ENCODE measurements at regions not wholly inside any gene's neighbourhood (a gene's known extent, or its start where the extent isn't known, plus 50 kb on each side); places are given as distances from the start of the nearest gene placed in this dataset.

DNA sequence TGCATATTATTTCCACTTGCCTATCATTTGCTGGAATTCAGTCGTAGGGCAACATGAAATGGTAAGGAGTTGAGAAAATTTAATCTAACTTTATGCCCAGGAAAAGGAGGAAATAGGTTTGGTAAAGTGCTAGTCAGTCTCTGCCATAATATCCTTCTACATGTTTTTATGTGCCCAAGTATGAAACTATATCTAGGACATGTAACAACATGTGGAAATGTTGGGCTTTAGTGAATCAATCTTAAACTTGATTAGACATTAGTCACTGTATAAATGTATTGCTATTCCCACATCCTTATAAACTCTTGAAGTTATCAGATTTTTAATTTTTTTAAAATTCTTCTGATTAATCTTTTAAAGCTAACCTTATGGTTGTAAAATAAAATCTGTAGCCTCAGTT, 204.7 kb upstream of the ZRANB2 start:
- no peaks in the 10 kb centered on the region for H4K20me1 ChIP-seq (ENCODE audit: insufficient read depth, low read depth, low read length)
- H3K79me2 ChIP-seq (ENCODE audit: low read length), result no peaks in the 10 kb centered on the region
- no peaks in the 10 kb centered on the region for H3K36me3 ChIP-seq (ENCODE audit: insufficient read depth, low read length)
- H3K9ac ChIP-seq (ENCODE audit: low read length), result no peak overlapping the region
- no peak overlapping the region for H3K27ac ChIP-seq (ENCODE audit: low read length)
- no peak overlapping the region for H3K4me3 ChIP-seq (ENCODE audit: low read length)
- no peaks in the 10 kb centered on the region for H3K27me3 ChIP-seq (ENCODE audit: low read length)
- peaks cover 14% of the 10 kb centered on the region for H3K9me3 ChIP-seq (ENCODE audit: low read length)
- H2AFZ ChIP-seq (ENCODE audit: low read length), result no peak overlapping the region
- H3K4me2 ChIP-seq (ENCODE audit: low read depth, low read length, poor library complexity, severe bottlenecking), result no peak overlapping the region
- H3K4me1 ChIP-seq (ENCODE audit: low read length), result no peaks in the 10 kb centered on the region
- no peaks in the 10 kb centered on the region for H3K9me2 ChIP-seq (replicated peaks; ENCODE audit: insufficient read depth, low read length)
- DNase-seq, result no peak

DNA sequence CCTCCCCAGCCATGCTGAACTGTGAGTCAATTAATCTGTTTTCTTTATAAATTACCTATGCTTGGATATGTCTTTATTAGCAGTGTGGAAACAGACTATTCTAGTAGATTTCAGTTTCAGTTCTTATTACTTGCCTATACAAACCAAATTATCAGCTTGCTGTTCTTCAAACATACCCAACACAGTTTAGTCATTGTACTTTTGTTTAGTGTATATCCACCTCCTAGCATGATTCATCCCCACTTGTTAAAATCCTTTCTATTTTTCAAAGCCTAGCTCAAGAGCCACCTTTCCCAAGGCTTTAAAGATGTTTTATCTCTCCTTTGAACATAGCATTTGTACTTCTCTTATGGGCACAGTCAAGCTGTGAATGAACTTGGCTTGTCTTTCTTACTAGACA, 195.6 kb upstream of the ZRANB2 start:
- Histone ChIP-seq H3K27me3 (ENCODE audit: low read length) (no peaks in the 10 kb centered on the region), H3K79me2 (ENCODE audit: low read length) (no peaks in the 10 kb centered on the region), H2AFZ (ENCODE audit: low read length) (no peak overlapping the region), H3K9me2 (replicated peaks; ENCODE audit: insufficient read depth, low read length) (no peaks in the 10 kb centered on the region), H3K27ac (ENCODE audit: low read length) (no peak overlapping the region), H3K9me3 (ENCODE audit: low read length) (no peaks in the 10 kb centered on the region; the same call in 1 of the 2 replicates), H3K4me1 (ENCODE audit: low read length) (no peaks in the 10 kb centered on the region), H3K36me3 (ENCODE audit: insufficient read depth, low read length) (no peaks in the 10 kb centered on the region), H3K4me2 (ENCODE audit: low read depth, low read length, poor library complexity, severe bottlenecking) (no peak overlapping the region), H3K4me3 (ENCODE audit: low read length) (no peak overlapping the region), H3K9ac (ENCODE audit: low read length) (no peak overlapping the region), H4K20me1 (ENCODE audit: insufficient read depth, low read depth, low read length) (no peaks in the 10 kb centered on the region)
- DNase-seq, result no peak

DNA sequence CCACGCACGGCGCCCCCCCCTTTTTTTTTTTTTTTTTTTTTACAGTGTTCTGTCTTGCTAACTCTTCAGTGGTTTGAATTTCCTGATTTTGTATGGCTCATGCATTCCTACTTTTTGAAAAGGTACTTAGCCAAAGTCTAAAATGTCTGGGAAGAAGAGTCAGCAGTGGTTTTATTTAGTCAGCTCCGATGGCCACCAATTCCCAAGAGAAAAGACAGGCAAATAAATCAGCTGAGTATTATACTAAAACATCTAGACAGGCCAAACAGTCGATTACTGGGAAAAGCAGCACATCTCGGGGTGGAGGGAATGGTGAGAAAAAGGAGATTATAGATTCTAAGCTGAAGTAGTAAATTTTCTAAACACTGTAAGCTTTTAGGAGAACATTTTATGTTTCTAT, 192.5 kb upstream of the ZRANB2 start:
- H2AFZ ChIP-seq (ENCODE audit: low read length), result no peak overlapping the region
- no peaks in the 10 kb centered on the region for H3K9me2 ChIP-seq (replicated peaks; ENCODE audit: insufficient read depth, low read length)
- no peak overlapping the region for H3K4me2 ChIP-seq (ENCODE audit: low read depth, low read length, poor library complexity, severe bottlenecking)
- no peak overlapping the region for H3K27ac ChIP-seq (ENCODE audit: low read length)
- no peaks in the 10 kb centered on the region for H4K20me1 ChIP-seq (ENCODE audit: insufficient read depth, low read depth, low read length)
- H3K27me3 ChIP-seq (ENCODE audit: low read length), result no peaks in the 10 kb centered on the region
- H3K79me2 ChIP-seq (ENCODE audit: low read length), result no peaks in the 10 kb centered on the region
- DNase-seq, result no peak
- no peaks in the 10 kb centered on the region for H3K9me3 ChIP-seq (ENCODE audit: low read length)
- no peaks in the 10 kb centered on the region for H3K36me3 ChIP-seq (ENCODE audit: insufficient read depth, low read length)
- no peaks in the 10 kb centered on the region for H3K4me1 ChIP-seq (ENCODE audit: low read length)
- no peak overlapping the region for H3K4me3 ChIP-seq (ENCODE audit: low read length)
- H3K9ac ChIP-seq (ENCODE audit: low read length), result no peak overlapping the region

DNA sequence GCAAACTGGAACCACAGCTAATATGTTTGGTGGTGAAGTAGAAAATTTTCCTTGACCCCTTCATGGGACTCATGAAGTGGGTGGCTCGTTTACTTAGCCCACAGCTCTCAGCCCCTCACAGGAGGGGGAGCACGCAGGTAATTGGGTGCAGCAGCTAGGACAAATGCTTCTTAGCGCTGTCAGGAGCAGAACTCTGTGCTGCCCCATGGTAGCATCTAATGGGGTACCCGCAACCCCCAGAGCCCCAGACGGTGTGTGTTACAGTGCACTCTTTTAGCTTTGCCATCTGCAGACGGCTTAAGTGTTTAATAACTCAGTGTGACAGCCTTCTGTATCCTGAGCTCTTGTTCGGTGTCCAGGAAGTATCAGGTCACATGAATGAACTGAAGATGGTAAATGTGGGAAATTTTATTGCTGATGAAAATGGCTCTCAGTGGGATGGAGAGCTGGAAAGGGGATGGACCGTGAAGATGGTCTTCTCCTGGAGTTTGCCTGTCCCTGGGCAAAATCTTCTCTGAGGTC, 189.6 kb upstream of the ZRANB2 start:
- H3K9me3 ChIP-seq (ENCODE audit: low read length), result no peaks in the 10 kb centered on the region
- DNase-seq, result no peak
- H3K9ac ChIP-seq (ENCODE audit: low read length), result no peak overlapping the region
- H3K4me3 ChIP-seq (ENCODE audit: low read length), result no peak overlapping the region
- no peaks in the 10 kb centered on the region for H3K27me3 ChIP-seq (ENCODE audit: low read length)
- H2AFZ ChIP-seq (ENCODE audit: low read length), result no peak overlapping the region
- H3K9me2 ChIP-seq (replicated peaks; ENCODE audit: insufficient read depth, low read length), result no peaks in the 10 kb centered on the region
- no peaks in the 10 kb centered on the region for H4K20me1 ChIP-seq (ENCODE audit: insufficient read depth, low read depth, low read length)
- no peaks in the 10 kb centered on the region for H3K36me3 ChIP-seq (ENCODE audit: insufficient read depth, low read length)
- no peaks in the 10 kb centered on the region for H3K79me2 ChIP-seq (ENCODE audit: low read length)
- H3K4me2 ChIP-seq (ENCODE audit: low read depth, low read length, poor library complexity, severe bottlenecking), result no peak overlapping the region
- H3K4me1 ChIP-seq (ENCODE audit: low read length), result no peaks in the 10 kb centered on the region
- no peak overlapping the region for H3K27ac ChIP-seq (ENCODE audit: low read length)

DNA sequence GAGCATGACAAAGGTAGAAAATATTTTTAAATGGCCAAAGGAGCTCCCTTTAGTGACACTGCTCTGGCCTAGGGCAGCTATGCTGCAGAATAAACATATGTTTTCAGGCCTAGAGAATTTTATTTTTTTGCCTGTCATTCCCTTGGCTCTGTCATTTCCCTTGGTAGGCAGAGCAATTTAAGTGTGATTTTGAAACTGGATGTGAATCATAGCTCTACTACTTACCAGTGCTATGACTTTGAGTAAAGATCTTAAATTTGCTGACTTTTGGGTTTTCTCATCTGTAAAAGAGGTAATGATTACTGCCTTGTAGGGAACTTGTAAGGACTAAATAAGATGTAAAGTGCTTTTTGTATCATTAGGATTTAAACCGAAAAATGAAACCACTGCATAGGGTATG, 189.0 kb upstream of the ZRANB2 start:
- H3K79me2 ChIP-seq (ENCODE audit: low read length), result no peaks in the 10 kb centered on the region
- H3K9me3 ChIP-seq (ENCODE audit: low read length), result no peaks in the 10 kb centered on the region

DNA sequence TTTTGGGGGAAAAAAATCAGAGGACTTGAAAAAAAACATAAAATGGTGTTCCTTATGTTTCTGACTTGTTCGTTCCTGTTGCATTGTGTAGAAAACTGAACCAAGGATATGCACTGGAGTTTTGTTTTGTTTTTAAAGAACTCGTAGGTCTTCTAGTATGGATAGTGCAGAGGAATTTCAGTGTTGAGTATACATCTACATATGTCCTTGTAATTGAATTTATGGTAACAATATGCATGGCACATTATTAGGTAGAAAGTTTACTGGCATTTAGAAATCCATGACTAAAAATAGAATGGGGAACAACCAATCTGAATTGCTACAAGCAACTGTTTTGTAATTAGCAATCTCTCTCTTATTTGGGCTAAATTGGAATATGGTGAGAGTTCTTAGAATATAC, 188.3 kb upstream of the ZRANB2 start:
- H3K4me1 ChIP-seq (ENCODE audit: low read length), result no peaks in the 10 kb centered on the region
- no peak overlapping the region for H3K9ac ChIP-seq (ENCODE audit: low read length)
- no peak overlapping the region for H3K4me2 ChIP-seq (ENCODE audit: low read depth, low read length, poor library complexity, severe bottlenecking)
- H3K4me3 ChIP-seq (ENCODE audit: low read length), result no peak overlapping the region
- H3K9me2 ChIP-seq (replicated peaks; ENCODE audit: insufficient read depth, low read length), result no peaks in the 10 kb centered on the region
- H3K36me3 ChIP-seq (ENCODE audit: insufficient read depth, low read length), result no peaks in the 10 kb centered on the region
- no peaks in the 10 kb centered on the region for H3K79me2 ChIP-seq (ENCODE audit: low read length)
- no peaks in the 10 kb centered on the region for H3K9me3 ChIP-seq (ENCODE audit: low read length)
- H2AFZ ChIP-seq (ENCODE audit: low read length), result no peak overlapping the region
- H3K27ac ChIP-seq (ENCODE audit: low read length), result no peak overlapping the region
- no peaks in the 10 kb centered on the region for H4K20me1 ChIP-seq (ENCODE audit: insufficient read depth, low read depth, low read length)
- H3K27me3 ChIP-seq (ENCODE audit: low read length), result no peaks in the 10 kb centered on the region
- DNase-seq, result no peak

More for the DNA sequence above, 189.0 kb upstream of the ZRANB2 start:
- Histone ChIP-seq H3K27me3 (ENCODE audit: low read length) (no peaks in the 10 kb centered on the region), H3K9ac (ENCODE audit: low read length) (no peak overlapping the region), H3K4me2 (ENCODE audit: low read depth, low read length, poor library complexity, severe bottlenecking) (no peak overlapping the region), H3K4me3 (ENCODE audit: low read length) (no peak overlapping the region), H2AFZ (ENCODE audit: low read length) (no peak overlapping the region), H3K9me2 (replicated peaks; ENCODE audit: insufficient read depth, low read length) (no peaks in the 10 kb centered on the region), H3K36me3 (ENCODE audit: insufficient read depth, low read length) (no peaks in the 10 kb centered on the region), H4K20me1 (ENCODE audit: insufficient read depth, low read depth, low read length) (no peaks in the 10 kb centered on the region), H3K27ac (ENCODE audit: low read length) (no peak overlapping the region), H3K4me1 (ENCODE audit: low read length) (no peaks in the 10 kb centered on the region)
- DNase-seq, result no peak

DNA sequence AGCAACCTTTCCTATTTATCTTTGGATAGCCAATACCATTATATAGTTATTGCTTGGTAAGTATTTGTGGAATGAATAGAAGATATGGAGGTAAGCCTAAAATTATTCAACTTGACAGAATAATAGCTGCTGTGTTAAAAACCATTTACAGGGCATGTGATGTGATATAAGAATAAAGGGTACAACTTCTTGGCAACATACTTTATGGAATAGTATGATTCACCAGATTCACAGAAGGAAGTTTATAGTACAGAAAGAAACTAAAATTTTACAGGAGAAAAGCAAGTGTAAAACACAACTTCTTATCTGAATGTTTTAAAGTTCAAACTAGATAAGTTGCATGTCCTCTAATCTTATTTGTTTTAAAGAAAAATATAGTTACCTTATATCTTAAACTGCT, 186.4 kb upstream of the ZRANB2 start:
- Histone ChIP-seq H3K27ac (ENCODE audit: low read length) (no peak overlapping the region), H3K4me3 (ENCODE audit: low read length) (no peak overlapping the region), H3K27me3 (ENCODE audit: low read length) (no peaks in the 10 kb centered on the region), H2AFZ (ENCODE audit: low read length) (no peak overlapping the region), H3K79me2 (ENCODE audit: low read length) (no peaks in the 10 kb centered on the region), H3K9me3 (ENCODE audit: low read length) (no peaks in the 10 kb centered on the region), H3K36me3 (ENCODE audit: insufficient read depth, low read length) (no peaks in the 10 kb centered on the region), H3K9ac (ENCODE audit: low read length) (no peak overlapping the region), H3K4me1 (ENCODE audit: low read length) (no peaks in the 10 kb centered on the region), H3K4me2 (ENCODE audit: low read depth, low read length, poor library complexity, severe bottlenecking) (no peak overlapping the region), H3K9me2 (replicated peaks; ENCODE audit: insufficient read depth, low read length) (peaks cover 3% of the 10 kb centered on the region; the same call in 1 of the 2 replicates), H4K20me1 (ENCODE audit: insufficient read depth, low read depth, low read length) (no peaks in the 10 kb centered on the region)
- DNase-seq, result no peak

DNA sequence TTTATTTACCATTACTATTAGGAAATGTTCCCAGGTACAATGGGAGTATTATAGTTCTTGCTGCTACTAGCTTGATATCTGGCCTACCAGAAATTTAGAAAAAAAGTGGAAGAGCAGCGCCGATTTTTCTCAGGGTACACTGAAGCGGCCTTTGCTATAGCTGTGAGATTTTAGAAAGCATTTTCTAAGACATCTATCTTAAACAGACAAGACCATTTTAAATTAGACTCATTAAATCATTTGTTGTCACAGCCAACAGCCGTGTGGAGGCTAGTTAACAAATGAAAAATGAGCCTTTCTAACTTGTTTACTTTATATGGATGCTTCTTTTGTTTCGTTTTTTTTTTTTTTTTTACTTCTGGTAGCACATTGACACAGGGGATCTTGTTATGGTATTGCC, 183.2 kb upstream of the ZRANB2 start:
- no peaks in the 10 kb centered on the region for H4K20me1 ChIP-seq (ENCODE audit: insufficient read depth, low read depth, low read length)
- H3K27ac ChIP-seq (ENCODE audit: low read length), result no peak overlapping the region
- H3K9ac ChIP-seq (ENCODE audit: low read length), result no peak overlapping the region
- no peaks in the 10 kb centered on the region for H3K4me1 ChIP-seq (ENCODE audit: low read length)
- no peak overlapping the region for H3K4me3 ChIP-seq (ENCODE audit: low read length)
- H3K27me3 ChIP-seq (ENCODE audit: low read length), result no peaks in the 10 kb centered on the region
- peaks cover 3% of the 10 kb centered on the region; the same call in 1 of the 2 replicates for H3K9me2 ChIP-seq (replicated peaks; ENCODE audit: insufficient read depth, low read length)
- no peaks in the 10 kb centered on the region for H3K79me2 ChIP-seq (ENCODE audit: low read length)
- H2AFZ ChIP-seq (ENCODE audit: low read length), result no peak overlapping the region
- DNase-seq, result no peak
- no peaks in the 10 kb centered on the region for H3K9me3 ChIP-seq (ENCODE audit: low read length)
- no peaks in the 10 kb centered on the region for H3K36me3 ChIP-seq (ENCODE audit: insufficient read depth, low read length)
- no peak overlapping the region for H3K4me2 ChIP-seq (ENCODE audit: low read depth, low read length, poor library complexity, severe bottlenecking)

DNA sequence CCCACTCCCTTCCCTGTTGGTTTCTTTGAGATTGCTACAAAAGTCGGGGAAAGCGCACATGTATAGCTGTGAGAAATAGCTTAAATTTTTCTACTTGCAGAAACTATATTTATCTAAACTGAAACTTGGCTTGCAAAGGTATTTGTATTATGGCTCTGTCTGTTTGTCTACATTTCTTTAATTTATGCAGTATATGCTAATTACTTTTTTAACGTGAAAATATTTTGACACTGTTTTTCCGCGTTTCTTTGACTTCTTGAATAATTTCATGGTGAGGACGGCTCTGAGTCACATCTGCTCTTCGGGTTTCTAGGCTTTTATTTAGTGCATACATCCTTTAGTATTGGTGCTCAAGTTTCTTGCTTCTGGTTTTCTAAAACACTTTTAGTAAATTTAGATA, 182.1 kb upstream of the ZRANB2 start:
- Histone ChIP-seq H3K27ac (ENCODE audit: low read length) (no peak overlapping the region), H3K9me3 (ENCODE audit: low read length) (no peaks in the 10 kb centered on the region), H2AFZ (ENCODE audit: low read length) (no peak overlapping the region), H3K9me2 (replicated peaks; ENCODE audit: insufficient read depth, low read length) (peaks cover 3% of the 10 kb centered on the region; the same call in 1 of the 2 replicates), H3K4me1 (ENCODE audit: low read length) (no peaks in the 10 kb centered on the region), H3K9ac (ENCODE audit: low read length) (no peak overlapping the region), H3K27me3 (ENCODE audit: low read length) (no peaks in the 10 kb centered on the region), H4K20me1 (ENCODE audit: insufficient read depth, low read depth, low read length) (no peaks in the 10 kb centered on the region), H3K4me2 (ENCODE audit: low read depth, low read length, poor library complexity, severe bottlenecking) (no peak overlapping the region), H3K4me3 (ENCODE audit: low read length) (no peak overlapping the region), H3K79me2 (ENCODE audit: low read length) (no peaks in the 10 kb centered on the region), H3K36me3 (ENCODE audit: insufficient read depth, low read length) (no peaks in the 10 kb centered on the region)
- no peak for DNase-seq
